ENCODE measurements at regions not wholly inside any gene's neighbourhood (a gene's known extent, or its start where the extent isn't known, plus 50 kb on each side); places are given as distances from the start of the nearest gene placed in this dataset.

DNA sequence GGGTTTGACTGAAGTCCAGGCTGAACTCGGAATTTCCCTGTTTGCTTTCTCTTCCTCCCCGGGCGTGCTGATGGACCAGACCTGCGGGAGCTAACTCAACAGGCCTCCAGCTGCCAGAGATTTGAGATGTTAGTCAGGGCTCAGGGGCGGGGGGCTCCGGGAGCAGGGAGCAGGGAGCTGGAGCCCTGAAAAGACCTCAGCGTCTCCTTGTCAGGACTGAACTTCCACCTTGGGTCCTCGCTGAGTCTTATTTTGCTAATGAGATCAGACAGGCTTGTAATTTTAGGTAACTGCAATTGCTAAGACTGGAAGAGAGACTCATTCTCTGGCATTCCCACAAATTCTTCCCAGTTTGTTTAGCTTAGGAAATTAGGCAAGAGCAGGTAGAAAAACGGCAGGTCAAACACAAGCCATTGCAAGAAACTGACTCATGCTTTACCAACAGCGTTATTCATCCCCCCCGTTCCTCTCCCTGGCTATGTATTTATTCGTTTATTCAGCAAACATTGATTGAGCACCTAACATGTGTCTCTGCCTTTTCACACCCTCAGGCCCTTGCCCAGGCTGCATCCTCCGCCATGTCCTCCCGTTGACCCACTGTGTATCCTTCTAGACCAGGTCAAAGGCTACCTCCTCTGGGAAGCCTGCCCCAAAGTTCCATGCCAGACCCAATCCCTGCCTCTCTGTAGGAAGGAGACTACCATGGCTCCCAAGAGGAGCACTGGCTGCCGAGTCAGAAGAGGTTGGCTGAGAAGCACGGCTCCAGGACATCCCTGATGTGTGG is 80.4 kb upstream of the DIO3 start:
- DNase-seq (ENCODE audit: low spot score) = no peak

DNA sequence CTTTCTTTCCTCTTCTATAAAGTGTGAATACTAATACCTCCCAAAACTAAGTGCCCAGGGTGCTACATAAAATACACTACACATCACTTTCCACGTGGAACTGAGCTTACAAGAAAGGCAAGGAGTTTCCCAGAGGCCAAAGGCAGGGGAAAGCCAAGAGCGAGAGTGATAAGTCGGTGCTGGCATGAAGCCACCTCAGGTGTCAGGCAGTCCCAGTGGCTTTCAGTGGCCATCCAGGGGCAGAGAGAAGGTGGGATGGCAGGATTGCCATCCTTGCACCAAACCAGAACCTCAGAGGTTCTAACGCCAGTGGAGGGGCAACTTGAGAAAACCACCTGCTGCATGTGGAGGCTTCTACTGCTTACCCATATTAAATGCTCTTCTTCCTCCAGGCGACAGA is 79.7 kb upstream of the DIO3 start:
- DNase-seq (ENCODE audit: low spot score) = no peak

DNA sequence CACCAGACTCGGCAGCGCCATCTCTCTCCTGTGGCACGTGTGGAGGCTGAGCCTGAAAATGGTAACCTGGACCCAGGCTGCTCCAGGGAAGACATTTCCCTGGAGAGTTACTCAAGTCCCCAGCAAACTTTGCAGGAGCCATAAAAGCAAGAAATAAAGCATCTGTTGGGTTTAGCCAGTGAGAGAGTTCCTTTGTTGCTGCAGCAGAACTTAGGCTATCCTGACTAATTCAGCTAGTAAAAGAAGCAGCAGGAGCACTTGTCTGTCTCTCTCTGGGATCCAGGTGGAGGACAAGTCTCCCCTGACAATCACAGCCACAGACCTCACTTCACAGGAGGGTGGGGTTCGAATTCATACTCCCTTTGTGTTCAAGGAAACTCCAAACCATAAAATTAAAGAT is 79.2 kb upstream of the DIO3 start:
- no peak for DNase-seq (ENCODE audit: low spot score)

DNA sequence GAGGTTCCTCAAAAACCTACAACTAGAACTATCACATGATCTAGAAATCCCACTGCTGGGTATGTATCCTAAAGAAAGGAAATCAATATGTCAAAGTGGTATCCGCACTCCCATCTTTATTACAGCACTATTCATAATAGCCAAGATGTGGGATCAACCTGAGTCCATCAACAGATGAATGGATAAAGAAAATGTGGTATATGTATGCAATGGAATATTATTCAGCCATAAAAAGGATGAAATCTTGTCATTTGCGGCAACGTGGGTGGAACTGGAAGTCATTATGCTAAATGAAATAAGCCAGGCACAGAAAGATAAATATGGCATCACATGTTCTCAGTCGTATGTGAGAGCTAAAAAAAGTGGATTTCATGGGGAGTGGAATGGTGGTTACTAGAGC is 77.5 kb upstream of the DIO3 start:
- DNase-seq (ENCODE audit: low spot score) = no peak

DNA sequence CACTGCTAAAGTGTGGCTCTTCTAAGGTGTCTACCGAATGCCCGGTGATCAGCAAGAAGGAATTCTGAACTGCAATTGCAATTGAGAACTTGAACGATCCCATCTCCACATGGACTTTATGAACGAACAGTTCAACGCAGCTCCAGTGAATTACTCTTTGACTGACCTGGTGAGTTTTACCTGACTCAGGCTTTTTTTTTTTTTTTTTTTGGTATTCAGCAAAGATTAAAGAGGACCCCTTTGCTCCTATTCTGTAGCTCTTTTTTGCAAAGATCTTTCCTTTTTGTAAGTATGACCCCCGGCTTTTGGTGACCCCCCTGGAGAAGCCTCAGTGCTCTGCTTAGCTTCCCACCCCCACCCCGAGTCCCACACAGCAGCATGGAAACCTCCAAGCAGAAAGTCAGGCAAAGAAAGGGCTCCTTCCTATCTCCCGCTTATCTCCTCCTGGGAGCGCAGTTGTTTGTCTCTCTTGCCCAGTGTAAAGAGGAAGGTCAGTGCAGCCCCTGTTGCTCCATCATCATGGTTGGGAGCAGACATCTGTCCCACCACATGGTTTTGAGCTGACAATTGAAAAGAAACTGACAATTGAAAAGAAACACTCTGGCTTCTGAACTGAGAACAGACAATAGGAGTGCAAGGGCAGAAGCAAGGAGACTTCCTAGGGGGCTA is 72.1 kb upstream of the DIO3 start:
- no peak for DNase-seq (ENCODE audit: low spot score)

DNA sequence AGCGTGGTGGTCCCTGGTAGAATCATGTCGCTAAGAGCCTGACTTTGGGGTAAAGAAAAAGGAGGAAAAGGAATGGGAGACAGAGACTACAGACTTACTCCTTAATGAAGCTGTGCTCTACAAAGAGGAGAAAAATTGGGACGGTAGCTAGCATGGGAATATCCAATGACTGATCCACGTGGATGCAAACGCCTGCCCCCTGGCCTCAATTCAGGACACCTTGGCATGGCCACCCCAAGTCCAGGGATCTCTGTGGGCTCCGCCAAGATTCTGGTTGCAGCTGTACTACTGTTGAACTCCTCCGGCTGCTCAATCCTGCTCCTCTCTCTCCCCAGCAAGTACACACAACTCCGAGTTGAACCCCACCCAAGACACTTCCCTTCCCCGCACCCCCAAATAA is 70.5 kb upstream of the DIO3 start:
- no peak for DNase-seq (ENCODE audit: low spot score)

DNA sequence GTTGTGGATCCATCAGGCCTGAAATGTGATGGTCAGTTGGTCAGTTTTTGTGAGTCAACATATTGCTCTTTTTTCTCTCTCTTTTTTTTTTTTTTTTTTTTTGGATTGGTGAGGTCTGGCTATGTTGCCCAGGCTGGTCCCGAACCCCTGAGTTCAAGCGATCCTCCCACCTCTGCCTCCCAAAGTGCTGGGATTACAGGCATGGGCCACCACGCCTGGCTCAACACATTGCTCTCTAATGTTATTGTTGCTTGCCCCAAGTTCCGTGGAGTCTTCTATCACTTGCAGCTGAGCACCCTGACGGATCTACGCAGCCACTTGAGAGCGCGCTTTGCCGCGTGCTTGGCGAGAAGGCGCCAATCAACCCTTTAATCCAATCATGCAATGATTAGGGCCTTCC is 69.5 kb upstream of the DIO3 start:
- DNase-seq (ENCODE audit: low spot score) = no peak

DNA sequence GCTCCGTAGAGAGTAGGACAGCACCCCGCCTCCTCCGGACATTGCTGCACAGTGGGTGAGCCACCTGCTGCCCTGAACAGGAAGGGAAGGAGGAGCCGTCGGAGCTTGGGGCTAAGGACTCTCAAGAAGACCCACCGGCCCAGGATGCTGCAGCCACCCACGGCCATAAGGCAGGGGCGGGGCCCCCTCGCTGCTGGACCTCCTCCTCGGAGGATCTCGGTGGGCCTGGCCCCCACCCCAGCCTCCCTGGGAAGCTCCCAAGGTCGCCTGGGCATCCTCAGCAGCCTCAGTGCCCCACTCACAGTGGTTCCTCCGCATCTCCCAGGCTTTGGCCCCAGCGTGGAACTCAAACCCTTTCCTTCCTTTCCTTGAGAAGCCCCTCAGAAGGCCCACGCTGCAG is 68.6 kb upstream of the DIO3 start:
- DNase-seq (ENCODE audit: low spot score) = no peak

DNA sequence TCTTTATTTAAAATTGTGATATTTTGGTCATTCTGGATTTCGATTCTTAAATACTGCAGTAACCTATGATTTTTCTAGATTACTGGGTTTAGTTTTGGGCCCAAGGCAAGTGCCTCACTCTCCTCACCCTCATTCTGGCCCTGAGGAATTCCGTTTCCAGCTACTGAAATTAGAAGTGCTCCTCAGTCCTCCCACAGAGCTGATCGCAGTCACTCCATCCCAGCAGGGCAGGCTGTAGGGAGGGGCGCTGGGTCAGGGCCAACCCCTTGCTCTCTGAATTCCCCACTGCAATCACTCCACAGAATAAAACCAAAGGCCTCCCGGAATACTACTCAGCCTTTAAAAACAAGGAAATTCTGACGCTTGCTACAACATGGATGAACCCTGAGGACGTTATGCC is 66.5 kb upstream of the DIO3 start:
- no peak for DNase-seq (ENCODE audit: low spot score)

DNA sequence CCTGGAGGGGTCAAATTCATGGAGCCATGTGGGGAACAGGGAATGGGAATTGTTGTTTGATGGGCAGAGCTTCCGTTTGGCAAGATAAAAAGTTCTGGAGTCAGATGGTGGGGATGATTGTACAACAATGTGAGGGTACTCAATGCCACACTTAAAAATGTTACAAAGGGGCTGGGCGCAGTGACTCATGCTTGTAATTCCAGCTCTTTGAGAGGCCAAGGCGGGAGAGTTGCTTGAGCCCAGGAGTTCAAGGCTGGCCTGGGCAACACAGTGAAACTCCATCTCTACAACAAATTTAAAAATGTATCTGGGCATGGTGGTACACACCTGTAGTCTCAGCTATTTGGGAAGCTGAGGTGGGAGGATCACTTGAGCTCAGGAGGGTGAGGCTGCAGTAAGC is 66.0 kb upstream of the DIO3 start:
- DNase-seq (ENCODE audit: low spot score) = no peak

DNA sequence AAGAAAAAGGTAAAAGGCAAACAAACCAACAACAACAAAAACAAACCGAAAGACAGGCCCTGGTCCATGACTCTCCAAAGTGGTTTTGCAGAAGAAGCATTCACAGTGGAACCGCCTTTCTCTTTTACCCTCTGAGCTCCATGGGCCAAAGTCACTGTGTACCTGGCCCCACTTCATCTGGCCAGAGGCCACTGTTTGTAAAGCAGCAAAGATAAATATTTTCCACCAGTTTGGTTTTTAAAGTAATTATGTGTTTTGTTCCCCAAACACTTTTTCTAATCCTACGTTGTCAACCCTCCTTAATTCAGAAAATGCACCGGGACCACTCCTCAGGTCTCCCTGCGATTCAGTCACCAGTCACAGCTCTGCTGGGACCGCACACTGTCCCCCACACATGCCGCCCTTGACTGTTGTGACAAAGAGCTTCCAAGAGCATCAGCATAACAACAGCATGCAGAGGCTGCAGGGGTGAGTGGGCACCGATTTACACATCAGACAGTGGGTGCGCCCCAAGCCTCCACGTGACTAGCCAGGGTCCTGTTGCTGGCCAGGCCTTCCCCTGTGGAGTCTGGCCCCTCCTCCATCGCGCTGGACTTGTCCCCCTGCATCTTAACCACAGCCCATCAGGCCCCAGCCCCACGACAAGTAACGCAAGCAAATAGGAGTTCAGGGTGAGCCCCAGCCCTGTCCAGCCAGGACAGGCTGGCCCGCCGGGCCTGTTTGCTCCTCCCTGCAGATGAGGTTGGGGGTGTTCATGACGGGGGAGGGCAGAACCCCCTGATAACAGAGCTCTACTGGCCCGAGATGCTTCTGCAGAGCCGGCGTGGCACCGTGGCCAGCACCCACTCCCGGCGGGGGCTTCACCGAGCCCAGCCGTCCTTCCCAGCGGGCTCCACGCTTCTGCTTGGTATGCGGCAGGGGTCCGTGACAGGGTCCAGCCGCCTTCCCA is 65.2 kb upstream of the DIO3 start:
- no peak for DNase-seq (ENCODE audit: low spot score)

DNA sequence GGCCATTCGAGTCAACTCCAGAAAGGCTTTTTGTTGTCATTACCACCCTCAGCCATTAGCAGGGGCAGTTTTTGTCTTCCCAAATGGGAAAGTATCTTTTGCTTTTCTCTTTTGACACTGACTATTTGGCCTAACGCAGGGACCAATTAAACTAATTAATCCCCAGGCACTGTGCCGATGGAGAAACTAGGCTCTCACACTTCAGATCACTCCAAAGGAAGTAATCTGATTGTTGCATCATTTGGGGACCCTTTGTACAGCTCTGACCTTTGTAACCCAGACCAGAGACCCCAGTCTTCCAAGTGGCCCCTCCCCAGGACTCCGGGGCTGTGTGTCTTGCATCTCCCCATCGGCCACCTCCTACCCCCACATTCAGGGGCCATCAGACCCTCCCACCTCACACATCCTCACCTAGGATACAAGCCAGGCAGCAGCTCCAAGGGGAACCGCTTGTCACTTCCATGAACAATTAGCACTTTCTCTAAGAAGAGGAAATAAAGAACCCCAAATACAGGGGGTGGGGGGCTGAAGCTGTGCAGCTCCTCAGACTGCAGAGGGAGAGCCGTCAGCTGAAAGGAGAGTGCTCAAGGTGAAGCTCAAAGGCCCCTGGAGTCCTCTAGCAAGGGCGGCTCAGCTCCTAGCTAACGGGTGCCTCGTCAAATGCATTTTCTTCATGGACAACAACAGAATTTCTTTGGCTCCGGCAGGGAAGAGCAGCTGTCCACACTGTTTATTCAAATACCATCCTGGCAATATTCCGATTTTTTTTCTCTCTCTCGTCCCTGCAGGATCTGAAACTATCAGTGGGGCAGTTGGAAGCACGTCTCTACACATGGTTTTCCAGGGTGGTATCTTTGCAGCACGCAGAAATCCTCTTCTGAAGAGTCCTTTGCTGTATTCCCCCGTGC is 64.3 kb upstream of the DIO3 start:
- no peak for DNase-seq (ENCODE audit: low spot score)

DNA sequence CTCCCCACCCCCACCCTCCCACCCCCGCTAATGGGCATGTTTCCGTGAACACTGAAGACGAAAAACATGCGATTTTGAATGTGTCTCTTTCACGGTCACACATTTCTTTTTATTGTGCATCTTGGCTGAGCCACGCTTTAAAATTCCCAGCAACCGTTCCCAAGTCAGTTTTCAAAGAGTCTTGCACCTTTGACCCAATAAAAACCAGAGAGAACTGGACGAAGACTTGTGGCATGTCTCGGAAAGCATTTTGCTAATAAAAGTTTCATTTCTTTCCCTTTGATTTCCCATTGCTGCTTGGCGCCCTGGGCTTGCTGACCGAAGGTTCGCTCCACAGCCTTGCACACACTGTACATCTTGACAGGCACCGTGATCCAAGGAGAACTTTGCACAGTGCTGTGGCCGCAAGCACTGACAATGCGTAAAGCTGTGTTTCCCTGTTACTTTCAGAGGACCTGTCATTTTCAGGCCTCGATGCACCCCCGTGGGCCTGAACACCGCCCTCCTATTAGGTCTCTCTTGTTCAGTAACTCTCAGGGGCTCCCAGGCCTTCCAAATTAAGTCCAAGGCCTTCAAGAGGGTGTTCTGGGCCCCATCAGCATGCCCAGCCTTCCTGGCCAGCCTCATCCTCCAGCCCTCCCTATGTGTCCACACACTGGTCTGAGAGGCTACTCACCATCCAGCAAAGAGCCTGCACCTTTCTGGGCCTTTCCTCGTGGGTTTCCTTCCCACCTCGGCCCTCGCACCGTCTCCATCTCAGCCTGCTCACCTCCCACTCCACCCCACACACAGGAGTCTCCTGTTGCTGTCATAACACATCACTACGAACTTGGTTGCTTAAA is 63.4 kb upstream of the DIO3 start:
- DNase-seq (ENCODE audit: low spot score) = no peak

DNA sequence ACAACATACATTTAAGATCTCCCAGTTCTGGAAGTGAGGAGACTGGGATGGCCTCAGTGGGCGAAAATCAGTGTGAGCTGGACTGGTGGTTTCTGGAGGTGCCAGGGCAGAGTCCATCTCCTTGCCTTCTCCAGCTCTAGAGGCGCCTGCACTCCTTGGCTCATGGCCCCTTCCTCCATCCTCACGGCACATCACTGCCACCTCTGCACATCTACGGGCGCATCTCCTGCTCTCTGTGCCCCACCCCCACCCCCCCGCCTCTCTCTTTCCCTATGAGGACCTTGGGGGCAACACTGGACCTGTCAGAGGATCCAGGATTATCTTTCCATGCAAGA is 62.8 kb upstream of the DIO3 start:
- no peak for DNase-seq (ENCODE audit: low spot score)

DNA sequence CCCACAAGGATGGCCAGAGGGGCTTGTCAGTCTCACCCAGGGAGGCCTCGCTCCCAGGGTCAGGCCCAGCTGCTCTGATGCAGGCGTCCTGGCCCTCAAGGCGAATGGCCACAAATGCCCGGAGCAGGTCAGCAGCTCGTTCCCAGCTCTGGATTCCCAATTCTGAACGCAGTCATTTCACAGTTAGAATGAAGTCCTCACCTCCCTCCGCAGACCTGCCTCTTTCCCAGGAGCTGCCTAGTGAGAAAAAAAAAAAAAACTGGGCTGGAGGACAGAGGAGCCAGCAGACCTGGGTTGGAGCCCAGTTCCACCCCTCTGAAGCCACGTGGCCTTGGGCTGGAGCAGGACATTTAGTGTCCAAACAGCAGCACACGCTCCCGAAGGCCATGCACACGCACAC is 62.2 kb upstream of the DIO3 start:
- no peak for DNase-seq (ENCODE audit: low spot score)

DNA sequence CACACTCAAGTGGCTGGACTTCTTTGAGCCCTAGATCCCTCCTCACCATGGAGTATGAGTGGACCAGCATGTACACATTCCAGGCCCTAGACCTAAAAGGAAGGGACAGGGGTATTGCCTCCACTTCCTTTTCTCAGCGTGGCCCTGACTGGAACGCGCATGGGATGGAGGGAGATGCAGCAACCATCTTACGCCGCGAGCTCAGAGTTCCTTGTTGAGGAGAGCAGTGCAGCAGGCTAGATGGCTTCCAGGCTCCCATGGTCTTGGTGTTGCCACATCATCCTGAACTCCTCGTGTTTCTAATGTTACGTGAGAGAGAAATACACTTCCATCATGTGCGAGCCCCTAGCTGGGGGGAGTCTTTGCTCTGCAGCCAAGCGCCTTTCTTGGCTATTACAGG is 61.8 kb upstream of the DIO3 start:
- no peak for DNase-seq (ENCODE audit: low spot score)

DNA sequence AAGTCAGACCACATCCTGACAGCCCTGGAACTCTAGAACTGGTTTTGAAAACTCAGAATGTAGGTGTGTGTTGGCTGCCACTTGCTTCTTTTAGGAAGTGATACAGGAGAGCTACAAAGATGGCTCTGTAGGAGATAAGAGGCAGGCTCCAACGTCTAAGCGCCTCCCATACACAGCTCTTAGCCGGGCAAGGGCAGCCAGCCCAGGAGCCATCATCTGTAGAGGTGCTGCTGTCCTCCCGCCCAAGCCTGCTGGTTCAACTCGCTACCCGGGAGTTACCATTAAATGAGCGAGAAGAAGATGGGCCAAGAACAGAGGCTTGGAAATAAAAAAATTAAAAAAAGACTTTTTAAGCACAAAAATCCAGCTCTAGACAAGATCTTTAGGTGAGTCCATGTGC is 61.2 kb upstream of the DIO3 start:
- no peak for DNase-seq (ENCODE audit: low spot score)

DNA sequence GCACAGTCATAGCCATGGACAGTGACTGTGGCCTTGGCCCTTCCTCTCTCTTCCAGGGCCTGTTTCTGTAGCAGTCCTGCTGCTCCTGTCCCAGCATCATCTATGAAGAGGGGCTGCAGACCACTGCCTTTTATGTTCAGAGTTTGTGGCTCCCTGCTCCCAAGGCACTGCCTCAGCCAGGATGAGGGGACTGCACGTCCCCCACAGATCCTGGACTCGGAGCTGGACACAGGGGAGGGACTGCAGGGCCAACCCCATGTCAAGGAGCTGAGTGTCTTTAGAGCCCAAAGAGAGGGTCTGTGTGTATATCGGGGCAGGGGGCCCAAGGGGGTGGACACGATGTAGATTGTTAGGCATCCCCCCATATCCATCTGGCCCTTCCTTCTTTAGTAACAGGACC is 60.6 kb upstream of the DIO3 start:
- DNase-seq (ENCODE audit: low spot score) = no peak

DNA sequence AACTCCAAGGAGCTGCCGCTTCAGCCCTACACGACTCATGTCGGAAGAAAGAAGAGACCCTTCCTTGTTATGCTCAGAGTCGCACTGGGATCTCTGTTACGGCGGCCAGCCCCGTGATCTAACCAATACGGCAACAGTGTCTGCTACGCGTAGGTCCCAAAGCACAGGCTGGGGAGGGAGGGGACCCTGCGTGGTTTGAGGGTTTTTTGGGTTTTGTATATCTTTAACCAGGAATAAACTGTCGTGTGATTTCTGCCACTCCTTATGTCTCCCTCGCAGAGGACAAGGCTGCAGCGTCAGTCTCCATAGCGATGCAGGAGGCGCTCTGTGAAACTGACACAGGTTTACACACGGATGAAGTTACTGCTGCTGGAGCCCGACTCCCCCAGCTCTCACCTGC is 60.0 kb upstream of the DIO3 start:
- no peak for DNase-seq (ENCODE audit: low spot score)

DNA sequence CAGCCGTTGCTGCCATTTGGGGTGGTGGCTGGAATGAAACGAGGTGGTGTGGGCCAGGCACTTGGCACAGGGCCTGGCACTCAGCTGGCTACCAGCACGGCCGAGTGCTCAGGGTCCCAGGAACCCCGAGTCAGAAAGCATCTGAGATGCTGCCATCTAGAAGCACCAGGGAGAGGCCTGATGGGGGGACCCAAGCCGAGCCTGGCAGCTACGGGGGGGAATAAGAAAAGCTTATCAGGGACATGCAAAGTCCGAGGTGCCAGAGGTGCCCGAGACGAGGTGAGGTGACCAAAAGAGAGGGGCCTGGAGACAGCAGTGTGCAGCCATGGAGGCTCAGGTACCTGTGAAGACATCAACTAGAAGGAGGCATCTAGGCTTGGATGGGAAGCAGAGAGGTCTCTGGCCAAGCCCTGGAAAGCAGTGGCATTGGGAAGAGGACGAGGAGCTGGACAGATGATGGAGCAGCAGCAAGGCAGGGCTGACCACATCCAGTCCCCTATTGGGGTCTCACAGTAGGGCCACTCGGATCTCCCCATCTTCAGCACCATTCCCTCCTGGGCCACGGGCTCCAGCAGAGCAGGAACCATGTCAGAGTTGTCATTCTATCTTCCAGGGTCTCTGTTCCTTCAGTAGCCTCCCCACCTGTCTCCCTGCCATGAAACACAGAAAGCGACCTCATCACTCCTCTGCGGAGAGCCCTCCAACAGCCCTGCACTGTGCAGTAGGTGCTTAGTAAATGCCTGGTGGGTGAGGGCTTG is 59.3 kb upstream of the DIO3 start:
- no peak for DNase-seq (ENCODE audit: low spot score)

Data from AG08396 (cell line).